ENCODE measurements at regions not wholly inside any gene's neighbourhood (a gene's known extent, or its start where the extent isn't known, plus 50 kb on each side); places are given as distances from the start of the nearest gene placed in this dataset.

DNA sequence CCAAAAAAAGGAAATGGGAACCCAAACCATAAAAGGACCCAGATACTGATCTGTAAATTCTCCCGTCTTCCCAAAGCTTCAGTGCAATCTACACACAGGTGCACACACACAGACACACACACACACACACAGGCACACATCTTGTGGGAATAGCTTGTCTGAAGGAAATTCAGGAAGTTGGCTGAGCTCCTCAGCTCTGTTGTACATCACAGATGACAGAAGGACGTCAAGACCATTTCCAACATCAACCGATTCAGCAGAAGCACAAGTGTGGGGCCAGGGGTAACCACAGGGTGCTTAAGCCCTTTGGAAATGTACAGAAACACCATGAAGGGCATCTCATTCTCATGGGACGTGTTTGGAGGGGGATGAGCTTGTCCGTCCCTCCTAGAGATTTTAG lies 498.1 kb upstream of the PSMD7 start:
- DNase-seq = no peak

DNA sequence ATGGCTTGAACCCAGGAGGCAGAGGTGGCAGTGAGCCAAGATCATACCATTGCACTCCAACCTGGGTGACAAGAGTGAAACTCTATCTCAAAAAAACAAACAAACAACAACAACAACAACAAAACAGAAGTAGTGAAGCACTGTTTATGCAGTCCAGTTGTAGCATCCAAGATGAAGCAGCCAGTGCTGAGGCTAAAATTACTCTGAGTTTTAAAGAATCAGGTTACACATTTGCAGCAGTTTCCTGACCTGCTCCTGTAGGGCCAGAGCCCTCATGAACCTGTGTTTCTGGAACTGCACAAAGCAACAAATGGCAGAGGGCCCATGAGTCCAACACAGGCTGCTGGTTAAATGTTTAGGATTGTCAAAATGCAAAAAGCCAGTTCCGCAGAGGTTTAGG lies 499.5 kb upstream of the PSMD7 start:
- DNase-seq = no peak

DNA sequence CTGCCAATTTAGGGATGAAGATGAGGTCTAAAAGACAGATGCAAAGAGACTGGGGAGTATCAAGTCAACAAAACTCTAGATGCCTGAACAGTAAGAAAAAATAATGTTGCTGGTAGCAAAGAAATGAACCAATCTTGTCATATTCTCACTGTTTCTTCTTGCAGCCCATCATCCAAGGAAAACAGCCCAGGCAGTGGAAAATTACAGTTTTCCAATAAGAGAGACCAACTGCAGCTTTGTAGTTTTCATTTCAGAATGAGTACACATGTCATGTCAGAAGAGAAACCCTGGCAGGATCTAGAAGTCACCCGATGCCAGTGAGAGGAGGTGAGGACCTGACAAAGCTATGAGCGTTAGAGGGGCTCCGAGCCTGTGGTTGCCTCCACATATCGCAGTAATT lies 500.4 kb upstream of the PSMD7 start:
- no peak for DNase-seq

DNA sequence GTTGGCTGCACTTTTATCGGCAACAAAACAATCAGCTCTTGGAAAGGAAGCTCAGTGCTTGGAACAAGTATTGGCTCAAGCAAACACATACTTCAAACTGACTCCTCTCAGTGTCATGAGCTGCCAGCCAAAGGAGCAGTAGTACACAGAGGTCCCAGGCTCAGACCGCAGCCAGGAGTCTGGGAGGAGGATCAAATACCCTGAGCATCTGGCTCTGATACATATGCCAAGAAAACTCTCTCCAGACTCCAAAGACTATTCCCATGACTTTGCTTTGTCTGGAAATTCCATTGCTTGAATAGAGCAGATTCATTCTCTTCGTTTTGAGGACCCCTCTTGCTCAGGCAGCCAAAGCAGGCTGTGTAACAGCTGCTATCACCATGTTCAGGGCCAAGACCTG lies 501.6 kb upstream of the PSMD7 start:
- no peak for DNase-seq

DNA sequence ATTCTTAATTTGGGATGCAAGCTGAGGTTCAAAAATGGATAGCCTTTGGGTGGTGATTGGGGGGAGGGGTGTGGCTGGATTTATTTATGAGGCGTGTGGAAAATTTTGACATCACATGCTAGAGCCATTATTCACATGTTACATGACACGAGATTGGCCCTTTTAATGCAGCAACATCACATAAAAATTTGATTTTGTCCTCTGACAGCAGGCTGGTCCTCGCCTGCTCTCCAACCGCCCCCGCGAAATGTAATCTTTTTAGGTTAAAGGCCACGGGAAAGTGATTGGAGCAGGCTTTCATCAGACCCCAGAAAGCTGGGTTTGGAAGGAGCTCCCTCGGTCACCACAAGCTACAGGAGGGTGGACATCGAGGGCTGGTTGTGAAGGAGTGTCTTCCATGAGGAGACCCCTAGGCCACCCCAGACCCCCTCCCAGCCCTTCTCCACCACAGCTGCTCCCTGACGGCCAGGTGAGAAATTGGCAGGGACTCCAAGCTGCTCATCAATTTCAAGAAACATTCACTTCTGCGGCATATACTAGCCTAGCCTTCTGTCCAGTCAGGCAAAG lies 502.7 kb upstream of the PSMD7 start:
- no peak for DNase-seq

DNA sequence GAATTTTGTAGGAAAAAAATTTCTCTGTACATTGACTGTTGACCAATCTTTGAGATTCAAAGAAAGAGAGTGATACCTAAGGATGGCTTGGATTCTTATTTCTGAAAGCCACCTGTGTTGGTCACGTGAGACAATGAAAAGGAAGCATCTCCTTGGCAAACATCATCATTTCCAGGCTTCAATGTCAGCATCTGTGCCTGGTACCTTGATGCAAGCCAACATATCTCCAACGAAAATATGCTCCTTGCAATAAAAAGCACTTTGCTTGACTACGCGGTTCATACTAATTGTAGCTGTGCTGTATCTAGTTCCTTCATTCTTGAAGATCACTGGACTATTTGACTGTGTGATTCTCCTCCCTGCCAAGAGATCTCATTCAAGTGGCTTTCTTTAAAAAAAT lies 503.4 kb upstream of the PSMD7 start:
- no peak for DNase-seq

DNA sequence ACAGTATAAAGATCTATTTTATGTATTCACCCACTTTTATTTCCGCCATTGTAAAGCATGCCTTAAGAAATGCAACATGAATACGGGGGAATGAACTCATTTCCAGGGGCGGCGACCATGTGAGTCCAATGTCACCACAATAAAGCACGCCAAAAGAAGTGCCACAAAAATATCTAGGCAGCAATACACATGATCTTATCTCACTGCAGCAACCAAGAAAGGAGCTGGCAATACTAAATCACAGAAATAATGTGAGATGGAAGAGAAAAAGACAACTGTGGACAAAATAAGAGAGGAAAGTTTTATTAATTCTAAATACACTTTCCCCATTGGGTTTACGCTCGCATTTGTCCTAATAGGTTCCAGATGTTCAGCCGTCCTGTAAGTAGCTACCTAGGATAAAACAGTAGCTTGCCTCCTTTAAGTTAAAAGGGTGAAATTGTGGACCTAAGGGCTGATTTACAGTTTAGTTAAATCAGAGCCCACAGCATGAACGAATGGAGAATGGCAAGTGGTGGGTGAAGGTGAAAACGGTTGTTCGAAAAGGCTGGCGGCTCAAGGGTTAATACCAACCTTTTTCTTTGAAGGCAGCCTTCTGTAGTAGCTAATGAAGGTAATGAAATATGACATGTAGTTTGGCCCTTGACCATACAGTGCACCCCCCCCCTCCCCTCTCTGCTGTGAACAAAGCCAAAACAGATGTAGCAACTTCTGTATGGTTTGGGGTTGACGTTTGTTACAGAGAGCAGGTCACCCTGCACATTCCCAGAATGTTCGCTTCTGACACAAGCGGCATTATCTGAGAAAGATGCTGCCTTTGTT lies 504.2 kb upstream of the PSMD7 start:
- no peak for DNase-seq

DNA sequence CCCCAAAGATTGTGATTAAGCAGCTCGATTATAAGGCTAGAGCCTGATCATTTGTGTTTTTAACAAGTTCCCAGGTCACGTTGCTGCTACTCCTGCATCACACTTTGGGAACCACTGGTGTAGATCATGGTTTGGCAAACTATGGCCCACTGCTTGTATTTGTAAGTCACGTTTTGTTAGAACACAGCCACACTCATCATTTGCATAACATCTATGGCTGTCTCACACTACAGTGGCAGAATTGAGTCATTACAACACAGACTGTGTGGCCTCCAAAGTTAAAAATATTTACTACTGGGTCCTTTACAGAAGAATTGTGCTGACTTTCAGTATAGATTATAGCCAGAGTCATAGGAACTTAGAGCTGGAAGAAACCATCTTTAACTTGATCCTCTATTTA lies 515.3 kb upstream of the PSMD7 start:
- DNase-seq = no peak

DNA sequence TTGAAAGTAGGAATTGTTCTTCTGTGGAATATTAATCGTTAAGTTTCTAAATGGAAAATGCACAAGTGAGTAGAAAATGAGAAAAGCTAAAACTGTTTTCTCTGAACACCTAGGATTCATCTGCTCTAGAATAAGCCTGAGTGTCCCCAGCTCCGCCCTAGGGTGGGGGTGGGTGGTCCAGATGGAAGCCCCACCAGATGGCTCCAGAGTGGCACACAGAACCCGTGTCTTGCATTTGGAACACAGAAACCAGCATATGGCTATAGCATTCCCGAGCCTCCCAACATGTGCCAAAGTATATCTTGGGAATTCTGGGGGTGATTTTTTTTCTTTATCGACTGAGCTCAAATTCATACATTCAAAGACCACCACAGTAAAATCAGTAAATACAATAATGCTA lies 517.7 kb upstream of the PSMD7 start:
- no peak for DNase-seq

DNA sequence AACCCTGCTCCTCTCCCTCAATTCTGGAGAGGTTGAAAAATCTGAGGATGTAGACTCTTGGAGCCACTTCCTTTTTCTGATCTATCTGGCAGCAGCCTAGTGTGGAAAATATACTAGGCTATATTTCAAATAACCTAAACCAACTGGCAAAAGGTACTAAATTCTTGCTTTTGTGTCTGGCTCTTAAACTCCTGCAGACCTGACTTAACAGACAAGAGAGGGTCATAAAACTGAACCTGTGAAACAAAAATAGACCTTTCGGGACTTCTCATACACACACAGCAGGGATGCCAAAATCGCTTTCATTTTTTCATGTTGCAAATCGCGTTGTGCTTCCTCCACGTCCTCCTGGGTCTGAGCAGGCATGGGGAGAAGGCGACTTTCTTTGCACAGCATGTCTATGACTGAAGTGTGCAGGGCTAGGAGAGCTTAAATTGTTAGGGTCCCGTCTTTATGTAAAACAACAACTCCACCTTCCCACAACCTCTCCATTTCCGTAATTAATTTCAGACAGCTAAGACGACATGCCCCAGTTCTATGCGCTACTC lies 520.7 kb upstream of the PSMD7 start:
- DNase-seq = no peak

DNA sequence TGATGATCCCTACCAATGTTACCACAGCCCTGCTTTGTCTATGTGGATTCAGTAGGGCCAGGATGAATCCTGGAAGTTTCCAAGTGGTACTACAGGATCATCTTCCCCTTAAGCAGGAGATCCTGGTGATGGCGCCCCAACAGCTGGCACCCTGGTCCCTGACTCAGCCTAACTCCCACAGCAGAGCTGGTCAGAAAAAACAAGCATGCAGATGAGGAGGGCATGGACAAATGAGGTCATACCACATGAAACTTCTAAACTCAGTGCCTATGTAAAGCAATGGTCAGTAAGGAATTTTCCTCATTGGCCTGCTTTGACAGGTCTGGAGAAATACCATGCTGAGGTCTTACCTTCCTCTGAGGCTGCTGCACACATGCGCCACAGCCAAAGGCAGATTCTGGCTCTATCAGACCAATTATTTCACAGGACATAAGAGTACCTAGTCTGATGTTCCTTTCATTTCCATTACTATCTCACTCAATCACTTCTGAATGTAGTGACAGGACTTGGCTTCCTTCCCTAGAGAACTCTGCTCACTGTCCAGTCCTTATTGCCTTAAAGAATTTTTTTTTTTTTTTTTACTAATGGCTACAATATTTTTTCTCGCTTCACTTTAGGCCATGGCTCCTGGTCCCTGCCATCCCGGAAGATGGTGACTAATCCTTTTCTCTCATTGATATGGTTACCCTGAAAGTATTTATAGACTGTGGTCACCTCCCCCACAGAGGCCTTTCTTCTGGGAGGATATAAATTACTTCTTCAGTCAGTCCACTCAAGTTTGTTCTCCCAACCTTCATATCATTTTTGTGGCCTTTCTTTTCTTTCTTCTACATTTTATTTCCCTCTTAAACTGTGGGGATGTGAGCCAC lies 525.2 kb upstream of the PSMD7 start:
- DNase-seq = no peak

DNA sequence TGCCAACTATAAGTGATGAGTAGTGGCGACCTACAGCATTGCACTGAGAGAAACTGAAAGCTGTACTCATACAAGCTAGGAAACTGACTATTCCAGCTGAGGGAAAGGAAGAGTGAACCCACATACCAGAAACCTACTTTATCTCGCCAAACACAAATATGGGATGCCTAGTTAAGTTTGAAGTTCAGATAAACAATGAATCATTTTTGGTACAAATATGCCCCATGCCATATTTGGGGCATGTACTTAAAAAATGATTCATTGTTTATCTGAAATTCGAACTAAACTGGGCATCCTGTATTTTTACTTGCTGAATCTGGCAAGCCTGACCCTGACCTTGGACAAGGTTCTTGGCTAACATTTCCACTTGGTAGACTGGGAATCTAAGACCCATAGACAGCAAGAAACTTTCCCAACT lies 527.8 kb upstream of the PSMD7 start:
- no peak for DNase-seq

DNA sequence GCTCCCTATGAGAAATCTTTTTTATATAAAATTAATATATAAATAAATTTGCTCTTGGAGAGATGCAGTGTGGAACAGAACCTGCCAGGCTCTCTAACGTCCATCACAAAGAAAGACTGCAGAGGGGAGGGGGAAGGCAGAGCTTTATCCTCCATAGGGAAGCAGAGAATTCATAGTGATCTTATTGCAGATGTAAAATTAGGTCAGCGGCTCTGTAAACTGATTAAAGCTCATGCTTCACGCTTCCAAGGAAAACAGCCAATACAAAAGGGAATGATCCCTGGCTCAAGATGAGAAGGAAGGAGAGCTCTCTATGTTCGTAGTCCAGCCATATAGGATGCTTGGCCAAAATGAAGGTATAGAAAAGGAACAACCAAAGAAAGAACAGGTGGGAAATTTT lies 532.3 kb upstream of the PSMD7 start:
- DNase-seq = no peak

DNA sequence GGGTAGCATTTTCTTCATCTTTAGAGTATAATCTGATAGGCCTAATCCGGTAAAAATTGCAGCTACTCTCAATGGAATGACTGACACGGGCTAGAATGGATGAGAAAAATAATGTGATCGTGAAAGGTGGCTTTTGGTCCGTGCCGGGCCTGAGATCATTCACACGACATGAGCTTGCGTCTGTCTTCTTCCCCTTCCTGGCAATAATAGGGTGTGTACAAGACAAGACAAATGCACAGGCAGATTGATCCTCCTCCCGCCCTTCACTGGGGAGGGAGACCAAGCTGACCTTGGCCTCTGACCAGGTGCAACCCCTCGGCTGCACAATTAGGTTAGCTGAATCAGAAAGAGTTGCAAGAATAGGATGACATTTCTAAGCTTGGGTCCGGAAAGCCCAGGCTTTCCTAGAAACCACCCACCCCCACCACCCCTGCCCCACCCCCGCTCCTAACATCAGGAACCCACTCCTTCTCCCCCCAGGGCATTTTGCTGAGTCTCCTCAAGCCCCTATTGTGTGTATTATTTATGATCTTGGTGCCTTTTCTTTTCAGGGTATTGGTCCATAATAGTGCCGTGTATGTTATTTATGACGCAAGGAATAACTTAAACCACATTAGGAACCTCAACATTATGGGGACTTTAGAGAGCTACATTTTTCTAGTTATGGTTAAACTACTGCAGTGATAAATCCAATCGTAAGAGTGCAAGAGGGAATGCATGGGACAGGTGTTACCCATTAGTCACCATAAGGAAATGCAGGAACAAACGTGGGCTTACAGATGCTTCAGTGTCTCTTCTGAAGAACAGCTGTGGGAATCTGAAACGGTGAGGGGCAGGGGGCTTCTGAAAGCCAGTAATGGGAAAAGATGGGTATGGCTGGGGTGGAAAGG lies 540.1 kb upstream of the PSMD7 start:
- no peak for DNase-seq

DNA sequence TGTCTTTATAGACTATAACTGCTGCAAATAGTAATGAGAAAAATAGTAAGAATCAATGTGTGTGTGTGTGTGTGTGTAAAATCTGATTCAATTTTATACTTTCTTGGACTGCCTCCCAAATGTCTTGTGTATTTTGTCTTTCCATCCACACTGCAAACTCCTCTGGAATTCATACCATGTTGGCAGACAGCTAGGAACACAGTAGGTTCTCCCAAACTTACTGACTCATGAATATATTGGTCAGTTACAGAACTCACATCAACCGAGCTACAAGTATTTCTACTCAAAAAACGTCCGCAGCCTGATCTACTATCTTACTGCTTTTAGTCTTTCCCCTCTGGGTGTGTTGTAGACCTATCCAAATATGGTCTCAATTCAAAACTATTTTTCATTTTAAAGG lies 542.7 kb upstream of the PSMD7 start:
- DNase-seq = no peak

DNA sequence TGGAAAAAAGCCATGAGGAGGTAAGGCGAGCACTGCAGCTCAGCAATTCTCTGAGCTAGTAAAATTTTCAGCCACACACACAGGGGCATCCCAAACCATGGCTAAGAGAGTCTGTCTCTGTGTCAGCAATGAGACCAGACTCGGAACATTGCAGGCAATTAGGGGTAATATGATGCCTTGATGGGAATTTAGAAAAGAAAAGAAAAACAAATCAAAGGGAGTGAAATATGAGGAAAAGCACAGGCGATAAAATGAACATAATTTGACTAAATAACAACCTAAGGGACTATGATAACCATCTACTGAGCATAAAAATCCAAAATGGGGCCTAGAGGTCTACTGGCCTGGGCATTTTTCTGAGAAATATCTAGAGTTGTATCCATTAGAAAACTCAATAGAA lies 546.0 kb upstream of the PSMD7 start:
- DNase-seq = no peak

DNA sequence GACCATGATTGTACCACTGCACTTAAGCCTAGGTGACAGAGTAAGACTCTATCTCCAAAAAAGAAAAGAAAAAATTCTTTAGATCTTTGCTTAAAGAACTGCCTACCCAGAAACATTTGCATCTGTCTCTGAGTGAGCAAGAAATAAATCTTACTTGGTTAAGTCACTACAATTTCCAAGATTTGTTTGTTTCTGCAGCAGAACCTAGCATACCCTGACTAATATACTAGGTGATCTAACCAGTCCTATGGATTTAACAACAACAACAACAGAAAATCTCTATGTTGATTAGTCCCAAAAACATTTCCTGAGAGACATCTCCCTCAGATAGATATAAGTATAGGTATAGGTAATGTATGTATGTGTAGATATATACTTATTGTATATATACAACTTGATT lies 549.3 kb upstream of the PSMD7 start:
- DNase-seq = no peak

DNA sequence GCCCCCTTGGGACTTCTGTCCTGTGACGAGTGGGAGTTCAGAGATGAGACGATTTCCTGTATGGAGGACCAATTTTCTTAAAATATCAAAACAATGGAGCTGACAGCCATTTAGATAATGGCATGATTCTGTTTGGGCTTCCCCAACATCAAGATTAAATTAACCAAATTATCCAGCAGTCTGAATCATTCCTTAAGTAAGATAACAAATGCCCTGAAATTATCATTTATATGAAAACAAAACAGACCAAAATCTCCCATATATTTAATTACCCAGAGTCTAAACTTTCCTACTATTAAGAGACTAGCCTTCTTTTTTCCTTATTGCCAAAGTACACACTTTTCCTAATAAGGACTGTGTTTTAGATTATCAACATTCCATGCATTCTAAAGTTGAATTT lies 550.1 kb upstream of the PSMD7 start:
- DNase-seq = no peak

DNA sequence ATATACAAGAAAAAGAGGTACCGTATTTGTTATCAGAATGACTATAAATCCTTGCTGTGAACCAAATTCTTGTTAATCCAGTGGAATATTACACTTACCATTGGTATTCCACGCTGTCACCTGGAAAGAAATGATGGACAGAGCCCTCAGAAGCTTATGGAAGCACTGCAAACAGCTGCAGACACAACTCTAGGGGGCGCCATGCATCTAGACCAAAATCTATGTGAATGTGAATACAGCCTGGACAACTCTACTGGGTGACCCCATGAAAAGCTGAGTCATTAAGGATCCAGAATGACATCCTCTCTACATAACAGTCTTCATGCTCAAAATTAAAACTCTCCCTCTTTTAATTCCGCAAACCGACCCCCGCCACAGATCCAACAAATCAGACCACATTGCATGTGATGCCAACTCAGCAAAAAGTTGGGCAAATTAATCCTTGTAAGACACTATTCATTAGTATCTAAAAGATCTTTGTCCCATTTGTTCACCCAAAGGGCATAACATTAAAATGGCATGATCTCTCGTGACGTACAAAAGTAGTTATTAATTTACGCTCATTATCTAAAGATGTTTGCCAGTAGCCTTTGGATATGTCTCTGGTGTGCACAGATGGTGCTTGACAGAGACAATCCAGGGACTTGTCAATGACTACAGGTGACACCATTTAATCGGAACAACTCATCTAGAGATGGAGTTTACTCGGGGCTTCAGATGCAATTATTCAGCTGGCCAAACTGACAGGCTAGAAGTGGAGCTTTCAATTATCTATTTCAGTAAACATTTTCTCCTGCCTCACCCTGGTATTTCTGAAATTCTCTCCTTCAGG lies 552.7 kb upstream of the PSMD7 start:
- no peak for DNase-seq

DNA sequence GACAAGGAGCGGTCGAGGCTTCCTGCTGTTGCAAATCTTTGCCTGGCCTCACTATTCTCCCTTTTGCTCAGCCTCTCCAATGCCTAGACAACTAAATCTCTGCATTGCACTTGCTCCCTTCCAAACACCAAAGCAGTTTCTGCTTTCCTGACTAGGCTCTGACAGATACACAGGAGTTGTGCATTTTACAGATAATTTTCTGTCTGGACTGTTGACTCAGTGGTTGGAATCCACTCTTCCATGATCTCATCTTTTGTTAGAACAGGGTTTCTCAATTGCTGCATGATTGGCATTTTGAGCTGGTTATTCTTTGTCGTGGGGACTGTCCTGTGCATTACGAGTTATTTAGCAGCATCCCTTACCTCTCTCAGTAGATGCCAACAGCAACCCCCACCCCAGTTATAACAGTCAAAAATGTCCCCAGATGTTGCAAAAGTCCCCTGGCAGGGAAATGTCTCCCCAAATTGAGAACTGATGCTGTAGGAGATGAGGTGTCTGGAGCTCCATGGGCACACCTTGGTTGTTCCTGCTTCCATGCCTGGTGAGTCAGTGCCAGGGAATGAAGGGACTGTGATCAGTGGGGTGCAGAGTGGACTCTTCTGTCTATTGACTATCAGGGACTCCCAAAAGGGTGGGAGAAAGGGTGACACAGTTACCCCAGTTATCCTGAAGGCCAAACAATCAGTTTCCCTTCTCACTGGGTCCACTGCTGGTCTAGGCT lies 557.4 kb upstream of the PSMD7 start:
- DNase-seq = no peak

DNA sequence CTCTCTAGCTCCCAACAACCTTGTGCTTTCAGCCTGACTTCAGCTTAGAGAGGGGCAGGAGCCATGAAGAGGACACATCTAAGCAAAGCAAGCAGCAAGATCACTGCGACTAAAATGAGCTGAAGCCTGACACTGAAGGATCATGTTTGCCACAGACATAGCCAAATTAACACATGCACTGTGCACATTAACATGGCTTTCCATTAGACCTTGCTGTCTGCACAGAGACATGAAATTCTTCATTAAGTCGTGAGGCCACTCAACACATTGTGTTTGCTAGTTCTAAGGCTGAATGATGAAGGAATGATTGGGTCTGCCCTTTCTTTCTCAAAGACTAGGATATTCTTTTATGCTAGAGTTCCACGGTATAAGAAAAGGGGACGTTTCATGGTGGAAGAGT lies 558.3 kb upstream of the PSMD7 start:
- no peak for DNase-seq

All from inflammatory macrophage treated with lipopolysaccharide for 4 hours (primary cell).